Heart left ventricle (tissue), 13 donors: ENCODE measurements at regions not wholly inside any gene's neighbourhood (a gene's known extent, or its start where the extent isn't known, plus 50 kb on each side); places are given as distances from the start of the nearest gene placed in this dataset.

ENCODE experiments used
- CTCF ChIP-seq, 12 donors: fragments of 200-600 bp; sonication (generic) in 4 of 12; IDR thresholded peaks; one replicate each; pipeline versions ENCODE4 v1.5.0 to v1.8.0; 2018 to 2022; ENCODE audit warnings: antibody characterized with exemption in 12 of 12, mild to moderate bottlenecking in 5 of 12
- POLR2A ChIP-seq, 2 donors: fragments of 450-650 bp; IDR thresholded peaks; one replicate each; pipeline ENCODE4 v1.6.1; 2017; ENCODE audit warnings: antibody characterized with exemption in 2 of 2, mild to moderate bottlenecking in 2 of 2, moderate library complexity in 2 of 2
- donor health status: ischemic (EF 13 %, LVEDD 7.1; RV severe dilation, severe dysfunction).
- donor health status: DM: no; HTN: yes; CAD: no.
- donor health status: DM: no; HTN: no; CAD: no.
- donor health status: ischemic (EF 25% LVEDD 6.9; RV normal size, moderate dysfunction).
- donor health status: ischemic (EF 25% LVEDD 5.7; RV mildly dilated, moderate dysfunction).
- donor health status: ischemic (EF 35%, LVEDD 5.7; RV mildly dilated, moderate dysfunction).
- donor health status: nonischemic (EF 11% LVEDD 7.7; RV severe dilation, severe dysfunction).
- donor health status: DM: yes; HTN: yes; CAD: no.
- donor health status: PGD.
- donor health status: ischemic (EF 29% LVEDD 5.4; RV normal size, mild dysfunction).
- donor health status: nonischemic (EF 23%, LVEDD 6.1; RV moderate dilation, normal function).

GRCh38 chr1:9426291-9426711 lies 113.0 kb upstream of the SLC25A33 start:
- no peak for TF ChIP-seq CTCF (IDR thresholded peaks at IDR 0.05)
- no peak for TF ChIP-seq POLR2A (IDR thresholded peaks at IDR 0.05)
